ENCODE measurements at regions not wholly inside any gene's neighbourhood (a gene's known extent, or its start where the extent isn't known, plus 50 kb on each side); places are given as distances from the start of the nearest gene placed in this dataset.

DNA sequence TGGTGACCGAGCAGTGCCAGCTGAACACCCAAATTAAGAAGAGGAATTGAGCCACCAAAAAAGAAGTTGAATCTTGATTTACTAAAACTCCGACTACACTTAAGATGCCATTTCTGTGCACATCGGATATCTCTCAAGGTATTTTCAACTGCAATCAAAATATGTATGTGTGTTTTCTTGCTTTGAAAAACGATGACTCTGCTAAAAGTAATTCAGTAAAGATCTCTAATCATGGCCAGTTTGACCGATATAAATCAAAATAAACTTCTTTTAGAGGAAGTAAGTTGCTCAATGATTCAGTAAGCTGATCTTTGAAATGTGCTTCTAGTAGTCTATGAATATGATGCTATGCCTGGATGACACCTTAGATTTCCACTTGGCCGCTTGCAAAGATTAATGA lies 453.5 kb upstream of the TPK1 start:
- TF ChIP-seq, protein P1, sequence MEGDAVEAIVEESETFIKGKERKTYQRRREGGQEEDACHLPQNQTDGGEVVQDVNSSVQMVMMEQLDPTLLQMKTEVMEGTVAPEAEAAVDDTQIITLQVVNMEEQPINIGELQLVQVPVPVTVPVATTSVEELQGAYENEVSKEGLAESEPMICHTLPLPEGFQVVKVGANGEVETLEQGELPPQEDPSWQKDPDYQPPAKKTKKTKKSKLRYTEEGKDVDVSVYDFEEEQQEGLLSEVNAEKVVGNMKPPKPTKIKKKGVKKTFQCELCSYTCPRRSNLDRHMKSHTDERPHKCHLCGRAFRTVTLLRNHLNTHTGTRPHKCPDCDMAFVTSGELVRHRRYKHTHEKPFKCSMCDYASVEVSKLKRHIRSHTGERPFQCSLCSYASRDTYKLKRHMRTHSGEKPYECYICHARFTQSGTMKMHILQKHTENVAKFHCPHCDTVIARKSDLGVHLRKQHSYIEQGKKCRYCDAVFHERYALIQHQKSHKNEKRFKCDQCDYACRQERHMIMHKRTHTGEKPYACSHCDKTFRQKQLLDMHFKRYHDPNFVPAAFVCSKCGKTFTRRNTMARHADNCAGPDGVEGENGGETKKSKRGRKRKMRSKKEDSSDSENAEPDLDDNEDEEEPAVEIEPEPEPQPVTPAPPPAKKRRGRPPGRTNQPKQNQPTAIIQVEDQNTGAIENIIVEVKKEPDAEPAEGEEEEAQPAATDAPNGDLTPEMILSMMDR (optimal IDR thresholded peaks at IDR 0.05 in 1 of 3, IDR thresholded peaks at IDR 0.05 in 1 of 3, conservative IDR thresholded peaks at IDR 0.05 in 1 of 3; ENCODE audit: extremely low read depth in 1 of 3, insufficient read depth in 2 of 3, low read length in 3 of 3) = no peak
- TF ChIP-seq EZH2 (IDR thresholded peaks at IDR 0.05; ENCODE audit: low read length) = no peak

Data from keratinocyte (primary cell).